NCI-H1048 (cell line): ENCODE measurements at regions not wholly inside any gene's neighbourhood (a gene's known extent, or its start where the extent isn't known, plus 50 kb on each side); places are given as distances from the start of the nearest gene placed in this dataset.
"Not testable (repeated sequence)": the region's sequence is repeated elsewhere in the genome, so short reads cannot be mapped to it uniquely, and the experiment has no call there.

ENCODE experiments used
- DNase-seq: peaks from one replicate; lab custom pipeline; 2025; lab: John Stamatoyannopoulos, UW

DNA sequence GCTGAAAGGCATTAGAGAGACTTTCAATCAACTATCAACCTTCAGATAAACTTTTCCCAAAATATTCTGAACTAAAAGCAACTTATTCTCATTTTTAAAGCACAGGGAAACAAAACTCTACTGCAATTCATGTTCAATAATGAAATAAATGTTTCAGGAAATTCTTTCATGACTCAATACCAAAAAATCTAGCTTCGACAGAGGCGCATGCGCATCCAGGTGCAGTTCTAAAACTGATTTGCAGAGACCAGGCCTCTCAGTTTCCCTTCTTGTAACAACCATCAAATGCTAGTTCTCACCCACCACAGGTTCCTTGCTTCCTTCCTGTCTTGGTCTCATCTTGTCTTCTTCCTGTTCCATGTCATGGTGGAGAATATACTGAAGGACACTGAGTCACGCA is 55.3 kb upstream of the NRBF2 start:
- DNase-seq = no peak

DNA sequence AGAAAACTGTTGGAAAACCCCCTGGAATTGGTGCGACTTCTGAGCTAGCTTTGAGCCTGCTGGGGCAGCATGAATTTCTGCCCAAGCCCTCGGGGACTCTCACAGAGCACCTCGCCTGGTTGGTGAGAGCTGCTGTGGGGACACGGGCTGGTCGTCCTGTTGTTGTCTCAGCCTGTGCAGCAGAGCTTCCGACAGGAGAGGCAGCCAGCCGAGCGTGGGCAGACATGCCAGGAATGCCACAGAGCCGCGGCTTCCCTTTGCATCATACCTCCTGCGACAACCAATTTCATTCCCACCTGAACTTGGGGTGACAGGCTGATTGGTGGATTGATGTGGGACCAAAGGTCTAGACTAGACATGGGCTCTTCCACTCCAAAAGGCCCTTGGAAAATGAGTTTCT is 60.2 kb upstream of the NRBF2 start:
- no peak for DNase-seq

DNA sequence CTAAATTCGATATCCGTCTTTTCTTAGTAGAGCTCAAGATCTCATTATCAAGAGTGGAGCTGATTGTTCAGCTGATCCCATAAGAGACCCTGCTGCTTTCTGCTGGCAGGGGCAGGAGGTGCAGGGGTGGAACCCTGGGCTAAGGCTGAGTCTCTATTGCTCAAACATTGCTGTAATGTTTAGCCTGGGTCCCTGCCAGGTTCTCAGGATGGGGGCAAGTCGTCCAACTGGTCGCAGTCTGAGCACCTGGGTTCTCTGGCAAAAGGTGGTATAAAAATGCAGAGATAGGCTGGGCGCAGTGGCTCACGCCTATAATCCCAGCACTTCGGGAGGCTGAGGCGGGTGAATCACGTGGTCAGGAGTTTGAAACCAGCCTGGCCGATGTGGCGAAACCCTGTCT is 62.0 kb upstream of the NRBF2 start:
- DNase-seq = no peak

DNA sequence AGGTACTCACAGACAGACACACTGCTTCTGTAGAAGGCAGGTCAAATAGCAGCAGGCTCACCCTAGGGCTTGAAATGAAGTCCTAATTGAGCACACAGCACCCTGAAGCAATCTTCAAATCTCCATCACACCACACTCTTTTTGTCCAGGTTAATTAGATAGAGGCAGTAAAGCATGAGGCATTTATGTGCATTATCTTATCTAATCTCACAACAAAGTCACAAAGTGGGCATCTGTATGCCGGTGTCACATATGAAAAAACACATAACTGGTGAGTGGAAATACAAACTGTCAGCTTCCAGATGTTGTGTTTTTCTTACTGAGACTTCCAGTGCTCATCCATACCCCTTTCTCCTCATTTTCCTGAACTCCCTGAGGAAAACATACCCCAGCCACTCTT is 63.8 kb upstream of the NRBF2 start:
- DNase-seq = no peak

DNA sequence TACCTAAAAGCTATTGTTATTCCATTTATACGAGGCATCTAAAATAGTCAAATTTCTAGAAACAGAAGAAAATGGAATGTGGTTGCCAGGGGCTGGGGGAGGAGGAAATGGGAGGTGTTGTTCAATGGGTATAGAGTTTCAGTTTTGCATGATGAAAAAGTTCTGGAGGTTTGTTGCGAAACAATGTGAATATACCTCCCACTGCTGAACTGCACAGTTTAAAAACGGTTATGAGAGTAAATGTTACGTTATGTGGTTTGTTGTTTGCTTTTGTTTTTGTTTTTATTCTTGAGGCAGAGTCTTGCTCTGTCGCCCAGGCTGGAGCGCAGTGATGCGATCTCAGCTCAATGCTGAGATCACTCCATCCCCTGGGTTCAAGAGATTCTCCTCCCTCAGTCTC is 64.9 kb upstream of the NRBF2 start:
- DNase-seq = peak; percentile 3

DNA sequence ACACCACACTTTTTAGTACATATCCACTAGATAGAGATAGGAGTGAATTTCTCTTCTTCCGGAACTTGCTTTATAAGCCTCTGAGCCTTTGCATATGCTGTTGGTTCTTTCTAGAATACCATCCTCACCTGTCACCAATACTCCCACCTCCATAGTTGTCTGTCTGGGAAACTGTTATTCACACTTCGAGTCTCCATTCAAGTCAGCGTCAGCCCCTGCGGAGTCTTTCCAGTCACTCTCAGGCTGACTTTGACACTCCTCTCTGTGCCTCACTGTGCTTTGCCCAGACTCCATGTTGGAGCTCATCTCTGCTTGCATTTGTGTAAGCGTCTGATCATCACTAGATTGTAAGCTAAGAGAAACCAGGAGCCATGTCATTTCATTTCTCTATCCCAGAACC is 66.5 kb upstream of the NRBF2 start:
- DNase-seq = no peak

DNA sequence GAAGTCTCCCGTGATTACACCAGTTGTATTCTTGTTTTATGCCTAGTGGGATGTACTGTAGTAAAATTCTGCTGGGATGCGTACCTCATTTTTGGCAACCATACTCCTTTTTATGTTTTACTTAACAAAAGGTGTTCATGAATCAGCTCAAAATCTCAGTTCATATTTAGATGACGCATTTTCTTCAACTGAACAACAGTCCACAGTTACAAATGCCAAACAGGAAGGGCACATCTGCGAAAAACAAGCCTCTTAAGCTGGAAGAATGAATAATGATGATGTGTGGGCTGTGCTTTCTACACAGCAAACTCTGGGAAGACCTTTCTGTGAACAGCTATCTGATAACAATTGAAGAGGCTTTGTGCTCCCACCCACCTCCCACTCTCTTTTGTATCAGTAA is 68.4 kb upstream of the NRBF2 start:
- DNase-seq = peak; percentile 29

DNA sequence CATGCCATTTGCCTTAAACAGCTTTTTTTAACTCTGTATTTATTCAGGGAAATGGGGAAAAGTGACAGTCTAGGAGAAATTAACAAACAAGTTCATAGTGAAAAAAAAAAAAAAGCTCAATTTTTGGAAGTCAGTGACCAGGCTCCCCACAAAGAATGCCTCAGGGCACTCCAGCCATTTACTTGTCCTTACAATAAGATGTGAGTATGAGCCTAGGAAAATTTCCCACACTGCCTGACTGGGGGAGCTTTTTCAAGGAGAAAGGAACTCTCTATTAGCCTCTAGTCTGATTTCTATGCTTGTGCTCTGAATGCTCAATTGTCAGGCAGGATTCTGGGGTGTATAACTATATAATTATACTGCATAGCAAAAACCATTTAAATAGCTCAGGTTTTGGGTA is 74.9 kb upstream of the NRBF2 start:
- no peak for DNase-seq

DNA sequence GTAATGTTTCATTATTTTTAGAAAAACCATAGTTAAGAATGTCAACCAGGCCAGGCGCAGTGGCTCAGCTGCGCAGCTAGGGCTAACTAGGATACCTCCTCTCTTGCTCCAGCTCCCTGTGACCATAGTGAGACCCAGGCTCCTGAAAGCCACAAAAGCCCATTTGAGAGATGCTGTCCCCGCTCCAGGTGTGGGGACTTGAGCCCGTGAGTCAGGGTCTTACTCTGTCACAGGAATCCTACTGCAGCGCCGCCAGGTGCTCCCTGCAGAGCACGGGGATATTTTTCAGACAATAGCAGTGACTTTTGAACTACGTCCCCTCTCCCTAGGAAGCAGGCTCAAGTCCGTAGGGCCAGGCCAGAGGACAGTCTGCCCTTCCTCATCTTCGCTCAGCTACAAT is 75.6 kb upstream of the NRBF2 start:
- DNase-seq = no peak

DNA sequence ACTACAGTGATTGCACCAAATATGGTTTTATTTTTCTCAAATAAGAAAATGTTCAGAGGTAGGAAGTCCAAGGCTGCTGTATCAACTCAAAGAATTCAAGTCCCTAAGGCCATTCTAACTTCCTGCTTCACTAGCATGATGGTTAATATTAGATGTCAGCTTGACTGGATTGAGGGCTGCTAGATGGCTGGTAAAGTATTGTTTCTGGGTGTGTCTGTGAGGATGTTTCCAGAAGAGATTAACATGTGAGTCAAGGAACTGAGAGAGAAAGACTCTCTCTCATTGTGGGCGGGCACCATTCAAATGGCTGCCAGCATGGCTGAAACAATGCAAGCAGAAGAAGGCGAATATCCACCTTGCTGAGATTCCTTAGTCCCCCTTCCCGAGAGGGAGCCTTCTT is 77.4 kb upstream of the NRBF2 start:
- DNase-seq = no peak

DNA sequence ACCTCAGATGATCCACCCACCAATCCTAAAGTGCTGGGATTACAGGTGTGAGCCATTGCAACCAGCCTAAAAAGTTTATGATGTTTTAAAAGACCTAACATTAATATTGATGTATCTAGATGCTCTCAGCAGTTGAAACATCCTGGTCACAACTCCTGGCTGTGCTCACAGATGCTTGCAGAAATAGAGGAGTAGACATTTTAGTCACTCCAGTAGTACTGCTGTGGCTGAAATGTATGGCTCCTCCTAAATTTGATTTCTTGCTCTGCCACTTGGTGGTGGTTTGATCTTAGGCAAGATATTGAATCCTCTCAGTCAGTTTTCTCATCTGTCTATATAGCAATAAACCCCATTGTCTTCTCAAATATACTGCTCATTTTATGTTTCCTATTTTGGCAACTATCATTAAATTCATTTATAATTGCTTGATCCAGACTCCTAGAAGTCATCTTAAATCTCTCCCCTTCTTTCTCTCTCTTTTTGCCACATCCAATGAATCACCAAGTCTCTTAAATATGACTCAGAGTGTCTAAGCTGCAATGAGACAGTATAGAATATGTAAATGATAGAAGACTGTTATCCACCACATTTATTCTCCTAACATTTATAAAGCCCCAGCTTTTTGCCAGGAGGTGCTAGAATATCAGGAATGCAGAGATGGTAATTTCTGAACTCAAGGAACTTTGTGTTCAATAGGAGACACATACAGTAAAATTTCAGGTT is 78.1 kb upstream of the NRBF2 start:
- no peak for DNase-seq

DNA sequence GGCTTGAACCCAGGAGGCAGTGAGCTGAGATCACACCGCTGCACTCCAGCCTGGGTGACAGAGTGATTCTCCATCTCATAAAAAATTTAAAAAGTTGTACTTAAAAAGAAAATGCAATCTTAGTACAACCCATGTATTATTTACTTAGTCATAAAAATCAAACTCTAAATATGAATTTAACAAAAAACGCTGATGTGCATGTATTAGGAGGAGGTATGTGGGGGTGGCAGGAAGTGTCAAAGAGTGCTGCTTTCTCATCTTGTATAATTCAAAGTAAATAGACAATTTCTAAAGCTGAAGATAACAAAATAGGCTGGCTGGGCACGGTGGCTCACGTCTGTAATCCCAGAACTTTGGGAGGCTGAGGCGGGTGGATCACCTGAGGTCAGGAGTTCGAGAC is 81.0 kb upstream of the NRBF2 start:
- no peak for DNase-seq

DNA sequence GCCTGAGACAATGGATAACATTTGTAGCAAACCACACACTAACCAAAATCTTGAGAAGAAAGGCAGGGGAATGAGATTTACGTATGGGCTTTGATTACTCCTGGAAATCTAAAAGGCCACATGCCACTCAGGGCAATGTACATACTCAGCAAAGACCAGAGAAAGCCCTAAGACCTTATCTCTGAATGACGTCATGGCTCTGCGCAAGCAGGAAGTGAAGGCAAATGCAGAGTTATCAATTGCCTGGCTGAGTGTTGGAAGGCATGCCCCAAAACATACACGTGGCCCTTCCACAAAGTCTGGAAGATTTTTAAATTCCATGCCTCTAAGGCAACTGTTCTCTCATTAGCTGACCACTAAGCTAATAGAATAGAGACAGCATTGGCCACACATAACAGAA is 90.9 kb upstream of the NRBF2 start:
- DNase-seq = no peak

DNA sequence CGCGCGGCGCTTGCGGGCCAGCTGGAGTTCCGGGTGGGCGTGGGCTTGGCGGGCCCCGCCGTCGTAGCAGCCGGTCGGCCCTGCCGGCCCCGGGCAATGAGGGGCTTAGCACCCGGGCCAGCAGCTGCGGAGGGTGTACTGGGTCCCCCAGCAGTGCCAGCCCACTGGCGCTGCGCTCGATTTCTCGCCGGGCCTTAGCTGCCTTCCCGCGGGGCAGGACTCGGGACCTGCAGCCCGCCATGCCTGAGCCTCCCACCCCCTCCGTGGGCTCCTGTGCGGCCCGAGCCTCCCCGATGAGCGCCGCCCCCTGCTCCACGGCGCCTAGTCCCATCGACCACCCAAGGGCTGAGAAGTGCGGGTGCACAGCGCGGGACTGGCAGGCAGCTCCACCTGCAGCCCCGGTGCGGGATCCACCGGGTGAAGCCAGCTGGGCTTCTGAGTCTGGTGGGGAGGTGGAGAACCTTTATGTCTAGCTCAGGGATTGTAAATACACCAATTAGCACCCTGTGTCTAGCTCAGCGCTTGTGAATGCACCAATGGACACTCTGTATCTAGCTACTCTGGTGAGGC is 99.4 kb upstream of the NRBF2 start:
- not testable (repeated sequence) for DNase-seq

DNA sequence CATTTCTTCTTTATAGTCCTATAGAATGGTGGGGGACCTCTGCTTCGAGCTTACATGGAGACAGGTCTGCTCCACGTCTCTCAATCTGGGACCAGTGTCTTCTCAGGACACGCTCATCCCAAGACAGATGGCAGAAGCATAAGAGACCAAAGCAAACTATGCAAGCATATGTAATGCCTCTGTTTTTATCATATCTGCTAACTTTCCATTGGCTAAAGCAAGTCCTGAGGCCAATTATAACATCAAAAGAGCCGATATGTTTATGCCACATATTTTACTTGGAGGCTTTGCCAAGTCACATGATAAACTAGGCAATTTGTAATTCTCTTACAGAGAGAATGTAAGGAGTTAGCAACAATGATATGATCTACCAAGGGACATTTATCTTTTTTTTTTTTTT is 102.6 kb upstream of the NRBF2 start:
- no peak for DNase-seq

DNA sequence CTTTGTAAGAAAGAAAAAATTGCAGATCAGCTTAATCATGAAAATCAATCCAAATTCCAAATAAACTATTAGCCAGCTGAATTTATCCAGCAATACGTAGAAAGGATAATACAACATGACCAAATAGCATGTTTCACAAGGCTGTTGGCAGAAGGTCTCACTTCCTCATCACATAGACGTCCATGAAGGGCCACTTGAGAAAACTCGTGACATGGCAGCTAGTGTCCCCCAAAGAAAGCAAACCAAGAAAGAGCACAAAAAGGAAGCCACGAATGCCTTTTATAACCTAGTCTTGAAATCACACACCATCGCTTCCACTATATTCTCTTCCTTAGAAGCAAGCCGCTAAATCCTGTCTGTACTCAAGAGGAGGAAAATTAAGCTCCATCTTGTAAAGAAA is 105.6 kb upstream of the NRBF2 start:
- no peak for DNase-seq

DNA sequence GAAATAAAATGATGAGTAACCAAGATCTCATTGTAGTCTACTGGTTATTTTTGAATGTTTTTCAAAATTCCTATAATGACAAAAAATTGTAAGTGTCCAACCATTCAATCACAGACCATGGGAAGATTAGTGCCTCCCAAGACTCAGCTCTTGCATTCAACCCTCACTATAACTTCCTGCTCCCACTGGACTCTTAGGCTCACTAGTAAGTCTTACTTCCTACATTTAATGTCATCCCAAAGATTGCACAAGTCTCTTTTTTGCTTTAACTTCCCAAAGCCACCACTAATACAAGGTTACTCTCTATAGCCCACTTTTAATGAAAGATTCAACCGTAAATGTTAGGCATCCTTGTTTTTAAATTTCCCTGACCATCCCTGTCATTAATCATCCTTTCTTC is 111.9 kb upstream of the NRBF2 start:
- DNase-seq = no peak

DNA sequence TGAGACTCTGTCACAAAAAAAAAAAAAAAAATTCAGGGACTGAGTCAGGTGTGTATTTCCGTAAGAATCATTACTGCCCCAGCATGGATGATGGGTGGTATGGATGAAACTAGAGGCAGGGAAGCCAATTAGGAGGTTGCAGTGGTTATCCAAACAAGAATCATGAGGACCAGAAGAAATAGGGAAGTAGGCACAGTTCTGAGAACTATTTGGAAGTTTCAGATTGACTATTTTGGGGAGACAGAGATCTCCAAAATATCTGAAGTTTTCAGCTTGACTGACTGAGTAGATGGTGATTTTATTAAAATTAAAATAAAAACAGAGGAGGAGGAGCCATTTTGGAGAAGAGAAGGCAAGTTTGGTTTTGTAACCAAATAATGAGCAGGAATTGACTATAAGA is 119.4 kb upstream of the NRBF2 start:
- no peak for DNase-seq

DNA sequence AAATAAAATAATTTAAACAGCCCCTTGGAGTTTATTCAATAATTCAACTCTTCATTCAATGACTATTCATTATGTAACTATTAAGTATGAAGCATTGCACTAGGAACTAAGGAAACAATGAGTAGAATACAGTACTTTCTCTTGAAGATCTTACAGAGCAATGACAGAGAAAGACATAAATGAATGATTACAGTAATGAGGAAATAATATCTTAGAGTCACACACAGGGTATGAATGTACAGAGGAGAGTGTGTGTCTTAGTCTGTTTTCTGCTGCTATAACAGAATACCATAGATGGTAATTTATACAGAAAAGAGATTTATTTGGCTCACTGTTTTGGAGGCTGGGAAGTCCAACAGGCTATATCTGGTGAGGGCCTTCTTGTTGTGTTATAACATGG is 120.5 kb upstream of the NRBF2 start:
- DNase-seq = no peak

DNA sequence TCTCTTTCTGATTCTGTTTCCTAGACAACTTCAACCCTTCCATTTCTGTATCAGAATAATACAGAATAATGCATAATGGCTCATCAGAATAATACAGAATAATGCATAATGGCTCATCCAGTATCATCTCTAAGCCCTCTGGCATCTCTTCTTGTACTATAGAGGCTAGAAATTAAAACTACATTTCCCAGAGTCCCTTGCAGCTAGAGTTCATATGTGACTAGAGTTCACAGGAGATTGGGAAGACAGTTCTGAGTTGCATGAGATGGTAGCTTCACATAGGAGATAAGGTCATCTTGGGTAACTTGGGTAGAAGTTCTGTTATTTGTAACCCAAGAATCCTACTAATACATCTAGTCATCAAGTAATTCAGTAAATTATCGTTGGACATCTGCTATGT is 122.9 kb upstream of the NRBF2 start:
- no peak for DNase-seq

DNA sequence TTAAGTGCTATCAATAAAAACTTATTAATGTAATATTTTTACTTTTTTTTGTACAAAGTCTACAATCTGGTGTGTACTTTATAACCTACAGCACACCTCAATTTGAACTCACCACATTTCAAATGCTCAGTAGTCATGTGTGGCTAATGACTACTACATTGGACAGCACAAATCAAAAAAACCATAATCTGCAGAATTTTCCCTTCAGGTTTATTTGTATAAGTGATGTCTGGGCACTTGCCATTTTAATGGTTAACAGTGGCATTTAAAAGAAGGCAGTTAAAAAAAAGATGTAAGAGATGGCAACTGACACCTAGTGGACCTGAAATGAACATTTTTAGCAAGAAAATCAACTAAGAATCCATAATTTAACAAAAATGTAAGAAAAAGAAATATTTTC is 124.6 kb upstream of the NRBF2 start:
- DNase-seq = no peak

DNA sequence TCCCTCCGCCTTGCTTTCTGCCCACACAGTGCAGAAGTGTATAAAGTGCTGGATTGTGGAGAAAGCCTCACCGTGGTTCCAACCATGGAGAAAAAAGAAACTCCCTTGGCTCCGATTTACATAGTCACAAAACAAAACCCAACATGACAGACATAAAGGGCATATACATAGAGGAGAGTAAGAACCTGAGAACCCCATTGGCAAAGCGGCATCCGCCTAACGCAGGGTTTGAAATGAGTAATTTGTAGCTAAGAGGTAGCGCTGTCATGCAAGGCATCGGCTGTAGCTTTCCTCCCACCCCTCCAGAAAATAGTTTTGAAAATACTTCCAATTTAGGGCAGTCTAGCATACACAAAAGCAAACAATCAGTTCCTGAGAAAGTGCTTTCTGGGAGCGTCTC is 126.0 kb upstream of the NRBF2 start:
- DNase-seq = no peak

DNA sequence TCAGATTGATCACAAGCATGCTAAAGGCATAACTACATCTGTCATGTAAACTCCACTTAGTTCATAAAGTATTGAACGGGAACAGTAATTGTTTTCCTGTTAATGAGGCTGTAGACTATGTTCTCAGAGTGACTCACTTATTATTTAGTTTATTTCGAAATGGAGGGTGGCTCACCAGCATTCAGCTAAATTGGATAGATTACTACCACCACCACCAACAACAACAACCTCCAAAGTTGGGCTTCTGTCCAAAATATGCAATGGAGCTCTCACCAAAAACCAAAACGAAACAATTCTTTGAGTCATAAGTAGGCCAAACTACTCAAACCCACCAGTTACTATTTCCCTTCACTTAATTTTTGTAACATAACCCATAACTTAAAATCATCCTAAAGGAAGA is 127.9 kb upstream of the NRBF2 start:
- no peak for DNase-seq

DNA sequence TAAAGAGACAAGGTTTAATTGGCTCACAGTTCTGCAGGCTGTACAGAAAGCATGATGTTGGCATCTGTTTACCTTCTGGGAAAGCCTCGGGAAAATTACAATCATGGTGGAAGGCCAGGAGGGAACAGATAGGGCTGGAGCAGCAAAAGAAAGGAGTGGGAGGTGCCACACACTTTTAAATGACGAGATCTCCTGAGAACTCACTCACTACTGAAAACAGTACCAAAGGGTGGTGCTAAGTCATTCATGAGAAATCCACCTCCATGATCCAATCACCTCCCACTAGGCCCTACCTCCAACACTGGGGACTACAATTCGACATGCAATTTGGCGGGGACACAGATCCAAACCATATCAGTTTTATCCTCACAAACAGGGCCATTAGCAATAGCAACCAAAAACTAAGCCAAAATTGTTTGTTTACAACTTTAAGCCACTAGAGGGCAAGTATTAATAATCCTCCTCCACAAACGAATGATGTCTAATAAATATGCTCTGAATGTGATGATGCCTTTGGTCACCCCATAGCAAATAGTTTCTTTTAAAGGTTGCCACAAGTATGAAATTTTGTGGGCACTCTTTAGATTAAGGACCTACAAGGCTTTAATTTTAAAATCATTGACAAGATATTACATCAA is 129.2 kb upstream of the NRBF2 start:
- DNase-seq = no peak
